LoVo (cell line): ENCODE measurements at regions not wholly inside any gene's neighbourhood (a gene's known extent, or its start where the extent isn't known, plus 50 kb on each side); places are given as distances from the start of the nearest gene placed in this dataset.
"Not testable (repeated sequence)": the region's sequence is repeated elsewhere in the genome, so short reads cannot be mapped to it uniquely, and the experiment has no call there.

ENCODE experiments used
- DNase-seq: peaks from one replicate; pipeline ENCODE4 v3.0.0-alpha.2; 2016; ENCODE audit warnings: low spot score

- DNase-seq: no peak
Observed at GRCh38 chr2:49677227-49677626, 522.9 kb upstream of the FSHR start.

- DNase-seq: no peak
Observed at GRCh38 chr2:49664827-49665226, 510.5 kb upstream of the FSHR start.

GRCh38 chr2:49661809-49662208 is 507.5 kb upstream of the FSHR start:
- no peak for DNase-seq

- DNase-seq: no peak
Observed at GRCh38 chr2:49656853-49657252, 502.5 kb upstream of the FSHR start.

GRCh38 chr2:49643149-49643548 is 488.8 kb upstream of the FSHR start:
- no peak for DNase-seq

- no peak for DNase-seq
Observed at GRCh38 chr2:49640630-49641029, 486.3 kb upstream of the FSHR start.

GRCh38 chr2:49621016-49621415 is 466.7 kb upstream of the FSHR start:
- no peak for DNase-seq

- DNase-seq: no peak
Observed at GRCh38 chr2:49619804-49620203, 465.5 kb upstream of the FSHR start.

GRCh38 chr2:49618491-49618890 is 464.2 kb upstream of the FSHR start:
- DNase-seq: no peak

GRCh38 chr2:49616800-49617199 is 462.5 kb upstream of the FSHR start:
- peak; percentile 11 for DNase-seq

GRCh38 chr2:49611796-49612195 is 457.5 kb upstream of the FSHR start:
- DNase-seq: not testable (repeated sequence)

- no peak for DNase-seq
Observed at GRCh38 chr2:49600524-49600923, 446.2 kb upstream of the FSHR start.

- no peak for DNase-seq
Observed at GRCh38 chr2:49598231-49598630, 443.9 kb upstream of the FSHR start.

GRCh38 chr2:49585921-49586320 is 431.6 kb upstream of the FSHR start:
- DNase-seq: no peak

- no peak for DNase-seq
Observed at GRCh38 chr2:49582946-49583345, 428.6 kb upstream of the FSHR start.

GRCh38 chr2:49577041-49577440 is 422.7 kb upstream of the FSHR start:
- no peak for DNase-seq

- DNase-seq: no peak
Observed at GRCh38 chr2:49569176-49569575, 414.9 kb upstream of the FSHR start.

GRCh38 chr2:49567811-49568600 is 413.7 kb upstream of the FSHR start:
- no peak for DNase-seq

GRCh38 chr2:49567021-49567420 is 412.7 kb upstream of the FSHR start:
- no peak for DNase-seq

- no peak for DNase-seq
Observed at GRCh38 chr2:49553658-49554057, 399.3 kb upstream of the FSHR start.

- no peak for DNase-seq
Observed at GRCh38 chr2:49532702-49533101, 378.4 kb upstream of the FSHR start.

- no peak for DNase-seq
Observed at GRCh38 chr2:49515996-49516782, 361.9 kb upstream of the FSHR start.

- no peak for DNase-seq
Observed at GRCh38 chr2:49514201-49514600, 359.9 kb upstream of the FSHR start.
